ENCODE measurements at regions not wholly inside any gene's neighbourhood (a gene's known extent, or its start where the extent isn't known, plus 50 kb on each side); places are given as distances from the start of the nearest gene placed in this dataset.
"Not testable (repeated sequence)": the region's sequence is repeated elsewhere in the genome, so short reads cannot be mapped to it uniquely, and the experiment has no call there.

DNA sequence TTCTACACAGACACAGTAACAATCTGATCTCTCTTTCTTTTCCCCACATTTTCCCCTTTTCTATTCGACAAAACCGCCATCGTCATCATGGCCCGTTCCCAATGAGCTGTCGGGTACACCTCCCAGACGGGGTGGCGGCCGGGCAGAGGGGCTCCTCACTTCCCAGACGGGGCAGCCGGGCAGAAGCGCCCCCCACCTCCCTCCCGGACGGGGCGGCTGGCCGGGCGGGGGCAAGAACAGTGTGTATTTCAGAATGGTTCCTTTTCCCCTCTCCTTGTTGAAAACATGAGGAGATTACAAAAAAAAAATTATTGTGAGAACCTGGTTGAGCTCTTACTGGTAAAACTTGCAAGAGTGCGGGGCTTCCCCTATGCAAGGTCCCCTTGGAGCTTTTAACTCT, 178.0 kb upstream of the GALNT15 start:
- DNase-seq, result not testable (repeated sequence)

GRCh38 chr3:15997274-15997943, 177.1 kb upstream of the GALNT15 start:
- no peak for DNase-seq

- DNase-seq, result no peak
Measured at GRCh38 chr3:15998911-15999310, 175.6 kb upstream of the GALNT15 start.

DNA sequence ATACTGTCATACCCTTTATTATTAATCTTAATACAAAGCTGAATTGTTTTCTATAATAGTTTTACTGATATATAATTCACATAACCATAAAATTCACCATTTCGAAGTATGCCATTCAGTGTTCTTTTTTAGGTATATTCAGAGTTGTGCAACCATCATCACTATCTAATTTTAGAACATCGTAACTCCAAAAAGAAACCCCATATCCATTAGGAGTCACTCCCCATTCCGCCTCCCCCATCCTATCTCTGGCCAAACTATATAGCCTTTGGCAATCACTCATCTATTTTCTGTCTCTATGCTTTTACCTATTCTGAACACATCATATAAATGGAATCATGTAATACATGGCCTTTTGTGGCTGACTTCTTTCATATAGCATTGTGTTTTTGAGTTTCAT, 169.7 kb upstream of the GALNT15 start:
- DNase-seq, result no peak

GRCh38 chr3:16011376-16011775, 163.1 kb upstream of the GALNT15 start:
- no peak for DNase-seq

GRCh38 chr3:16012086-16012485, 162.4 kb upstream of the GALNT15 start:
- no peak for DNase-seq

- DNase-seq, result no peak
Measured at GRCh38 chr3:16013568-16013967, 160.9 kb upstream of the GALNT15 start.

DNA sequence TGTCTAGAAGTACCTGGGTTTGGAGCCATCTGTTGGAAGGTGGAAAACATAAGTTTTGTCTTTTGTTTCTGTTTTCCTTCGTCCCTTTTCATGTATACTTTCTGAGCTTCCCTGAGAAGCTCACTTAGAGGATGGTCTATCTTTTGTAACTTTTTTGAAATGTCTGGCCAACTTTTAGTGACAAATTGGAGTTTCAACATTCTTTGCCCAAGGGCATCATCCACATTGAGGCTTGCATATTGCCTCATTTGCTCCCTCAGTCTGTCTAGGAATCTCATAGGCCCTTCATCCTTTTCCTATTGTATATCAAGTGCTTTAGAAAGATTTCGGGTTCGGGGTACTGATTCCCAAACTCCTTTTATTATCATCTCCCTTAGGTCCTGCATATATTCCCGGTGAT, 152.7 kb upstream of the GALNT15 start:
- DNase-seq, result not testable (repeated sequence)

DNA sequence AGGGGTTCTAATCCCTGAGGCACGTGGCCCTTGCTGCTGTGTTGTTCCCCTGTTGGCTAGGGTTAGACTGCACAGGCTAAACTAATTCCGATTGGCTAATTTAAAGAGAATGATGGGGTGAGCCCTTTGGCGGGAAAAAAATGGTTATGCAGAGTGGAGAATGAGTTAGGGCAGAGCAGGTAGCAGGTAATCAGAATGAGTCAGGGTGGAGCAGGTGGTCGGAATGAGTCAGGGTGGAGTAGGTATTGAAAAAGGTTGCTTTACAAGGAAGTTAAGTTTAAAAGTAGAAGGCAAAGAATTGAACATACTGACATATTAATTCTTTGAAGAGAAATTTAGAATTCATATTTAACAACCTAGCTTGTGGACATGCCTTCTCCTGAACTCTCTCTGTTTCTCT, 150.6 kb upstream of the GALNT15 start:
- DNase-seq, result not testable (repeated sequence)

GRCh38 chr3:16024548-16024947, 149.9 kb upstream of the GALNT15 start:
- DNase-seq, result no peak

DNA sequence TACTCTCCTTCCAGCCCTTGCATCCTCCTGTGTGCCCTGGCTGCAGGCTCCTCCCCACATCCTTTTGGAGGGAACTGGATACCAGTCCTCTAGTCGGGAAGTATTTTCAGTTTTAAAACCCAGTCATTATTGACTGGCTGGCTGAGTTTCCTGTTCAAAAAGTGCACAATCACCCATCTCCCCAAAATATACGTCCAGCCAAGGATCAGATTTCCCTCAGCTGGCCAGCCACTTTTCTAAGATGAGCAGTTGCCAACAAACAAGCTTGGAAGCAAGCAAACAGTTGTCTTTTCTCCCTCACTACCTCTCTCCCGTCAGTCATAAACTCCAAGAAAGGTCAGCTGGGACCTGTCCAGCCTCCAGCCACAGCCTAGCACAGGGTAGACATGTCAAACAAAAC, 147.7 kb upstream of the GALNT15 start:
- no peak for DNase-seq

DNA sequence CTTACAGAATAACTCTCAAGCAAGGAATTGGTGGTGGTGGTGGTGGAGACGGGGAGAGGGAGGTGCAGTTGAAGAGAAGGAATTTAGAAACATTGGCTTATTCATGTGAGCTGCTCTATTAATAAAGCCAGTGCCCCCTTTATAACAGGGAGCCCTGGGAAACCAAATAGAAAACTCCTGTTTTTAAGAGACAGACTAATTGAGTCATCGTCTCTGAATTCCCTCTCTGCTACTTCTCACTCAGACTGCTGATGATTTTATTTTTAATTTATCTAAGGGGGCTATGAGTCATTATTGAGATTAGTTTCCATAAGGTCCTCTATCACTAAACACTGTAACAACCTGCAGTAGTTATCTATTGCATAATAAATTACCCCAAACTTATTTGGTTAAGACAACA, 145.9 kb upstream of the GALNT15 start:
- no peak for DNase-seq

- no peak for DNase-seq
Measured at GRCh38 chr3:16030342-16030741, 144.1 kb upstream of the GALNT15 start.

- no peak for DNase-seq
Measured at GRCh38 chr3:16031434-16031833, 143.0 kb upstream of the GALNT15 start.

DNA sequence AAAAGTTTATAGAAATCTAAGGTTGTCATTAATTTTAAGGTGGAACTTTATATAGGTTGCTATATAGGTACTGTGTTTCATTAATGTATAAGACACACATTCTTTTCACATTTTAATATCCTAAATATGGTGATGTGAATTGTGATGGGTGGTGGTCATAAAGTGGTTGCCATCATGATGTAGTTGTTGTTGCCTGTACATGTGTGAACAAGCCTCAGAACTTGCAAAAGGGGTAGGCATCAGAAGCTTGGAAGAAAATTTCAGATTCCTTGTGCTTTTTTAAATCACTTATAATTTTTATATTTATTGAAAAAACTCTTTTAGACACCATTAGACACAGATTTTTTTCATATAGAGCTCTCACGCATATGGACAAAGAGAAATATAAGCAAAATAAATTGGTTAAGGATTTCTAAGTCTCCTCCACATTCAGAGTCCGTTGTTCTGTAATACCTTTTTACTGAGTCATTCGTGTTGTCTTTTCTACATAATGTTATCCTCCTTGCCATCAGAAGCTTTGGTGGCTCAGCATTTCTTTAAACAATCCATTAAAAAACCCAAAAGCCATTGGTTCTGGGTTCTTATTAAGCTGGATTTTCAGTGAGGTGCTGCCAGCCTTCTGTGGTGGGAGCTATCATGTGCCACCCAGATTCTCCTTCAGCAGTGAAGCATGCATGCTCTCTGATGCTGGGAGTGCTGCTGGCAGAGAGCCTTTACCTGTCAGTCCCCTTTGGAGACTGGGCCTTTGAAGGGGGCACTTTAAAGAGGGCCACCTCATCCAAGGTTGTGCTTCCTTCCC, 140.4 kb upstream of the GALNT15 start:
- no peak for DNase-seq

DNA sequence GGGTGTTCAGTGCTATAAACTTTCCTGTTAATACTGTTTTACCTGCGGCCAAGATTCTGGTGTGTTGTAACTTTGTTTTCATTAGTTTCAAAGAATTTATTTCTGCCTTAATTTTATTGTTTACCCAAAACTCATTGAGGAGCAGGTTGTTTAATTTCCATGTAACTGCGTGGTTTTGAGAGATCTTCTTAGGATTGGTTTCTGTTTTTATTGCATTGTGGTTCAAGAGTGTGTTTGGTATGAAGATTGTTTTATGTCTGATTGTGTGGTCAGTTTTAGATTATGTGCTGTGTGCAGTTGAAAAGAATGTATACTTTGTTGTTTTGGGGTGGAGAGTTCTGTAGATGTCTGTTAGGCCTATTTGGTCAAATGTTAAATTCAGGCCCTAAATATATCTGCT, 133.5 kb upstream of the GALNT15 start:
- no peak for DNase-seq

GRCh38 chr3:16048435-16049318, 125.8 kb upstream of the GALNT15 start:
- peak; percentile 26 for DNase-seq

GRCh38 chr3:16050641-16051467, 123.6 kb upstream of the GALNT15 start:
- DNase-seq, result no peak

DNA sequence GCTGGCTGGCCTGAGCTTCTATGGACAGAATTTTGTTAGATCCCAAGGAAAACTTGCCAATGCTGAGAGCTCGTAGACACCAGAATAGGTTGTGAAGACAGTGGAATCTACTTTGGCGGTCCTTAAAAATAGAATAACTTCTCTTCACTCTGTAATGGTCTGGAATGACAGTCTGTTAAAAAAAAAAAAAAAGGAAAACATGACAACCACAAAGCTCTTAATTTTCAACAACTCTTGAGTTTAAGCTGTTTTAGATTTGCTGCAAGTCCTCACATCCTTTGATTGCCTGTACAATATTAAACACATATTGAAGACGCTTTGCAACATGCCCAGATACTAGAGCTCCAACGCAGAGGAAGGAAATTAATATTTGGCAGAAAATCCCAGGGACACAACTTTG, 122.8 kb upstream of the GALNT15 start:
- no peak for DNase-seq

GRCh38 chr3:16052964-16053363, 121.5 kb upstream of the GALNT15 start:
- DNase-seq, result no peak

- DNase-seq, result no peak
Measured at GRCh38 chr3:16053794-16054193, 120.7 kb upstream of the GALNT15 start.

DNA sequence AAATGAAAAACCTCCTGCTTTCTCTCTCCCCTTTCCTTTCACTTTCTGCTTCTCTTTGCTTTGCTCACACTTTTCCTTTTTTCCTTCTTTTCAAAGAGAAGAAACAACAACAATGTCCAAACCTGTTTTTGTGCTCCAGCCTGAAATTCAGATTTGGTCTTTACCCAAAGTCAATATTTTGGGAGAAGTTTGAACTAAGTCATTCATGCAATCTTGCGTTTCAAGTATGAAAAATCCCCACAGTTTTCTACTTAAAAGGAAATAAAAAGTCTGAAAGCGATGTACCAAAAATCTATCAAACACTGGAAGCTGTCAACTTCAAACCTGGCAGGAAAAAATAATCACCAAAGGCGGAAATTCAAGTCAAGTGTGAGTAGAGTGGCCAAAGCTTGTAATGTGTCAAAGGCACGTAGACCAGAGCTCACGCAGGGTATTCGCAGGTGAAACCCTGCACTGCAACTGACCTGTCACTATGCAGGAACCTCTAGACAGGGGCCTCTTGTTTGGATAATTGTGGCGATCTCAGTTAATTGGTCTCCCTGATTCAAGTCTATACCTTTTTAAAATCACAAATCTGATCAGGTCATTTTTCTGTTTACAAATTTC, 118.8 kb upstream of the GALNT15 start:
- DNase-seq, result no peak

Measured in DMS153 (cell line).